Progenitor cell of endocrine pancreas (in vitro differentiated cells): ENCODE measurements at regions not wholly inside any gene's neighbourhood (a gene's known extent, or its start where the extent isn't known, plus 50 kb on each side); places are given as distances from the start of the nearest gene placed in this dataset.

Experiments
- DNase-seq: peaks from one replicate; pipeline ENCODE4 v3.0.0; 2021; ENCODE audit warnings: low spot score; ENCODE audit not compliant: unreplicated experiment
- H3K27ac Mint-ChIP-seq: 2 replicates; pipeline ENCODE4 v1.8.0; 2021; ENCODE audit warnings: mild to moderate bottlenecking, moderate library complexity, mixed read lengths
- H3K27me3 Mint-ChIP-seq: 2 replicates; pipeline ENCODE4 v1.8.0; 2021; ENCODE audit warnings: mixed read lengths
- H3K36me3 Mint-ChIP-seq: 2 replicates; pipeline ENCODE4 v1.8.0; 2022; ENCODE audit warnings: mixed read lengths; ENCODE audit not compliant: insufficient read depth
- H3K4me1 Mint-ChIP-seq: 2 replicates; pipeline ENCODE4 v1.8.0; 2021; ENCODE audit warnings: low read depth, mixed read lengths
- H3K4me3 Mint-ChIP-seq: 2 replicates; pipeline ENCODE4 v1.8.0; 2021; ENCODE audit warnings: low read depth, mild to moderate bottlenecking, moderate library complexity, mixed read lengths
- H3K9me3 Mint-ChIP-seq: 2 replicates; pipeline ENCODE4 v1.8.0; 2021; ENCODE audit warnings: low read depth, mixed read lengths
- CTCF ChIP-seq: fragments of 200-600 bp; sonication (generic); IDR thresholded peaks from one replicate; pipeline ENCODE4 v1.5.0; 2021; ENCODE audit warnings: antibody characterized with exemption, mild to moderate bottlenecking; ENCODE audit not compliant: unreplicated experiment

- Mint-ChIP-seq H3K4me3 (no peak overlapping the region), H3K27ac (no peak overlapping the region), H3K9me3 (no peaks in the 10 kb centered on the region), H3K36me3 (no peaks in the 10 kb centered on the region), H3K27me3 (no peaks in the 10 kb centered on the region), H3K4me1 (peaks cover 4% of the 10 kb centered on the region)
- TF ChIP-seq CTCF, result no peak
- DNase-seq, result no peak
Observed at GRCh38 chr1:55466373-55466772, 251.2 kb upstream of the USP24 start.

- TF ChIP-seq CTCF, result no peak
- H3K36me3 Mint-ChIP-seq, result no peaks in the 10 kb centered on the region
- H3K27ac Mint-ChIP-seq, result no peak overlapping the region
- no peaks in the 10 kb centered on the region for H3K9me3 Mint-ChIP-seq
- peaks cover 2% of the 10 kb centered on the region for H3K4me1 Mint-ChIP-seq
- DNase-seq, result no peak
- H3K27me3 Mint-ChIP-seq, result no peaks in the 10 kb centered on the region
- no peak overlapping the region for H3K4me3 Mint-ChIP-seq
Observed at GRCh38 chr1:55464550-55464949, 249.4 kb upstream of the USP24 start.

- no peak for DNase-seq
- TF ChIP-seq CTCF, result no peak
- no peaks in the 10 kb centered on the region for H3K4me1 Mint-ChIP-seq
- H3K27me3 Mint-ChIP-seq, result no peaks in the 10 kb centered on the region
- no peak overlapping the region for H3K4me3 Mint-ChIP-seq
- no peak overlapping the region for H3K27ac Mint-ChIP-seq
- H3K9me3 Mint-ChIP-seq, result no peaks in the 10 kb centered on the region
- no peaks in the 10 kb centered on the region for H3K36me3 Mint-ChIP-seq
Observed at GRCh38 chr1:55463814-55464475, 248.8 kb upstream of the USP24 start.

DNA sequence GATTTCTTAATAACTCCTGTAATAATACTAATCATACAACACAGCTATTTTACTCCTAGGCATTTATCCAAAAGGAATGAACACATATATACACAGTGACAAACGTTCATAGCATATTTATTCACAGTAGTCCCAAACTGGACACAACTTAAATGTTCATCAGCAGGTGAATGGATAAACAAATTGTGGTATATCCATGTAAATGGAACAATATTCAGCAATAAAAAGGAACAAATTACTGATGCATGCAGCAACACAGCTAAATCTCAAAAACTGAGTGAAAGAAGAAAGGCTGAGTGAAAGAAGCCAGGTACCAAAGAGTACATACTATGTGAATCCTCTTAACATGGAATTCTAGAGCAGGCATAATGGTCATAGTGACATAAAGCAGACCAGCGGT lies 242.7 kb upstream of the USP24 start:
- Mint-ChIP-seq H3K9me3 (peaks cover 19% of the 10 kb centered on the region), H3K4me3 (no peak overlapping the region), H3K36me3 (peaks cover 3% of the 10 kb centered on the region), H3K4me1 (no peaks in the 10 kb centered on the region), H3K27me3 (no peaks in the 10 kb centered on the region), H3K27ac (no peak overlapping the region)
- DNase-seq, result no peak
- TF ChIP-seq CTCF, result no peak

GRCh38 chr1:55456971-55457370 lies 241.8 kb upstream of the USP24 start:
- H3K36me3 Mint-ChIP-seq, result peaks cover 3% of the 10 kb centered on the region
- peaks cover 19% of the 10 kb centered on the region for H3K9me3 Mint-ChIP-seq
- H3K27me3 Mint-ChIP-seq, result no peaks in the 10 kb centered on the region
- no peak overlapping the region for H3K27ac Mint-ChIP-seq
- no peaks in the 10 kb centered on the region for H3K4me1 Mint-ChIP-seq
- no peak for TF ChIP-seq CTCF
- DNase-seq, result no peak
- H3K4me3 Mint-ChIP-seq, result no peak overlapping the region
